H9 (cell line): ENCODE measurements at regions not wholly inside any gene's neighbourhood (a gene's known extent, or its start where the extent isn't known, plus 50 kb on each side); places are given as distances from the start of the nearest gene placed in this dataset.

ENCODE experiments used
- DNase-seq: peaks from one replicate; pipeline ENCODE4 v3.0.0-alpha.2; 2017
- H2AFZ ChIP-seq: one replicate; pipeline ENCODE4 v1.6.1; 2013; ENCODE audit warnings: mild to moderate bottlenecking, low read length, control low read depth, moderate library complexity
- H2AK5ac ChIP-seq: 2 replicates; pipeline ENCODE4 v1.6.1; 2013; ENCODE audit warnings: low read length, control low read depth, mixed read lengths; ENCODE audit not compliant: insufficient read length
- H2BK120ac ChIP-seq: one replicate; pipeline ENCODE4 v1.6.1; 2013; ENCODE audit warnings: low read depth, mild to moderate bottlenecking, low read length, control low read depth, inconsistent platforms; ENCODE audit not compliant: poor library complexity, severe bottlenecking
- H2BK12ac ChIP-seq: 2 replicates; pipeline ENCODE4 v1.6.1; 2013; ENCODE audit warnings: low read length, control low read depth, mixed read lengths, low read depth; ENCODE audit not compliant: insufficient read length
- H2BK15ac ChIP-seq: 2 replicates; pipeline ENCODE4 v1.6.1; 2013; ENCODE audit warnings: low read depth, low read length, control low read depth
- H2BK20ac ChIP-seq: one replicate; pipeline ENCODE4 v1.6.1; 2013; ENCODE audit warnings: low read depth, mild to moderate bottlenecking, low read length, control low read depth, inconsistent platforms; ENCODE audit not compliant: poor library complexity, severe bottlenecking
- H2BK5ac ChIP-seq: 2 replicates; pipeline ENCODE4 v1.6.1; 2013; ENCODE audit warnings: low read length, control low read depth, mixed read lengths; ENCODE audit not compliant: insufficient read length
- H3K14ac ChIP-seq: 2 replicates; pipeline ENCODE4 v1.6.1; 2013; ENCODE audit warnings: low read length, control low read depth; ENCODE audit not compliant: insufficient read depth
- H3K18ac ChIP-seq: 2 replicates; pipeline ENCODE4 v1.6.1; 2013; ENCODE audit warnings: low read depth, mild to moderate bottlenecking, mixed read lengths, low read length, control low read depth; ENCODE audit not compliant: insufficient read length
- H3K23ac ChIP-seq: 2 replicates; pipeline ENCODE4 v1.6.1; 2013; ENCODE audit warnings: low read length, control low read depth, mixed read lengths, low read depth; ENCODE audit not compliant: insufficient read length
- H3K23me2 ChIP-seq: 2 replicates; pipeline ENCODE4 v1.6.1; 2013; ENCODE audit warnings: low read depth, mild to moderate bottlenecking, mixed read lengths, low read length, control low read depth; ENCODE audit not compliant: insufficient read length, poor library complexity, severe bottlenecking
- H3K27ac ChIP-seq: 2 replicates; pipeline ENCODE4 v1.5.1; 2013; ENCODE audit warnings: low read length, control low read depth, mixed read lengths, low read depth; ENCODE audit not compliant: insufficient read length
- H3K27me3 ChIP-seq: 2 replicates; pipeline ENCODE4 v1.6.1; 2013; ENCODE audit warnings: low read length, control low read depth, inconsistent platforms; ENCODE audit not compliant: insufficient read depth
- H3K4ac ChIP-seq: 2 replicates; pipeline ENCODE4 v1.6.1; 2013; ENCODE audit warnings: low read depth, mild to moderate bottlenecking, control low read depth, inconsistent platforms, low read length, moderate library complexity
- H3K4me1 ChIP-seq: 2 replicates; pipeline ENCODE4 v1.6.1; 2013; ENCODE audit warnings: low read length, control low read depth, inconsistent platforms; ENCODE audit not compliant: insufficient read depth
- H3K4me2 ChIP-seq: 2 replicates; pipeline ENCODE4 v1.6.1; 2013; ENCODE audit warnings: low read length, control low read depth, mixed read lengths; ENCODE audit not compliant: insufficient read length, insufficient read depth
- H3K56ac ChIP-seq: 2 replicates; pipeline ENCODE4 v1.6.1; 2013; ENCODE audit warnings: low read depth, mild to moderate bottlenecking, mixed read lengths, low read length, control low read depth; ENCODE audit not compliant: insufficient read length
- H3K79me1 ChIP-seq: 2 replicates; pipeline ENCODE4 v1.6.1; 2013; ENCODE audit warnings: low read depth, mild to moderate bottlenecking, moderate library complexity, low read length, control low read depth, inconsistent platforms; ENCODE audit not compliant: insufficient read depth, poor library complexity, severe bottlenecking
- H3K79me2 ChIP-seq: 2 replicates; pipeline ENCODE4 v1.6.1; 2013; ENCODE audit warnings: low read length, control low read depth, inconsistent platforms; ENCODE audit not compliant: insufficient read depth
- H3K9ac ChIP-seq: 2 replicates; pipeline ENCODE4 v1.6.1; 2013; ENCODE audit warnings: low read length, control low read depth, mixed read lengths; ENCODE audit not compliant: insufficient read length; ENCODE audit errors: extremely low read depth
- H3K9me3 ChIP-seq: one replicate; pipeline ENCODE4 v1.6.1; 2013; ENCODE audit warnings: low read depth, low read length, inconsistent platforms; ENCODE audit not compliant: control insufficient read depth
- H3T11ph ChIP-seq: one replicate; pipeline ENCODE4 v1.6.1; 2013; ENCODE audit warnings: mild to moderate bottlenecking, low read length, control low read depth, inconsistent platforms
- H4K20me1 ChIP-seq: one replicate; pipeline ENCODE4 v1.6.1; 2013; ENCODE audit not compliant: control insufficient read depth, insufficient read length, insufficient read depth
- H4K5ac ChIP-seq: 2 replicates; pipeline ENCODE4 v1.6.1; 2013; ENCODE audit warnings: low read depth, mild to moderate bottlenecking, mixed read lengths, low read length, control low read depth; ENCODE audit not compliant: insufficient read length
- H4K8ac ChIP-seq: replicated peaks from 2 replicates; pipeline ENCODE4 v1.6.1; 2013; ENCODE audit warnings: low read length, control low read depth, mixed read lengths, low read depth; ENCODE audit not compliant: insufficient read length
- H4K91ac ChIP-seq: 2 replicates; pipeline ENCODE4 v1.6.1; 2013; ENCODE audit warnings: low read depth, mild to moderate bottlenecking, moderate library complexity, mixed read lengths, low read length, control low read depth; ENCODE audit not compliant: insufficient read length
- H3K27ac Mint-ChIP-seq, 3 experiments: 2 replicates in 2 of 3; 3 replicates in 1 of 3; pipeline ENCODE4 v1.8.0; 2020 to 2021; ENCODE audit warnings: mixed read lengths in 3 of 3, mild to moderate bottlenecking in 1 of 3, moderate library complexity in 1 of 3
- H3K27me3 Mint-ChIP-seq: 2 replicates; pipeline ENCODE4 v1.8.0; 2021; ENCODE audit warnings: low read depth, mild to moderate bottlenecking, moderate library complexity, mixed read lengths
- H3K36me3 Mint-ChIP-seq, 3 experiments: 2 replicates in 2 of 3; 3 replicates in 1 of 3; pipeline ENCODE4 v1.8.0; 2020 to 2021; ENCODE audit warnings: low read depth in 3 of 3, mixed read lengths in 3 of 3; ENCODE audit not compliant: insufficient read depth in 1 of 3
- H3K4me1 Mint-ChIP-seq, 2 experiments: 2 replicates each; pipeline ENCODE4 v1.8.0; 2020; ENCODE audit warnings: mixed read lengths in 2 of 2
- H3K4me3 Mint-ChIP-seq, 2 experiments: 2 replicates in 1 of 2; 3 replicates in 1 of 2; pipeline ENCODE4 v1.8.0; 2020 to 2021; ENCODE audit warnings: mild to moderate bottlenecking in 2 of 2, mixed read lengths in 2 of 2, moderate library complexity in 1 of 2
- H3K9me3 Mint-ChIP-seq, 2 experiments: 2 replicates in 1 of 2; 3 replicates in 1 of 2; pipeline ENCODE4 v1.8.0; 2020; ENCODE audit warnings: mild to moderate bottlenecking in 2 of 2, mixed read lengths in 2 of 2, moderate library complexity in 1 of 2
- WGBS: extraction: QIAGEN DNeasy Blood & Tissue Kit; methylation state at CpG from one replicate; pipeline ENCODE4 v1.1.7; 2013; ENCODE audit warnings: missing lambda C conversion rate, low lambda C conversion rate, mixed read lengths; ENCODE audit not compliant: insufficient read length; ENCODE audit errors: extremely low coverage; 5-methylcytosine and 5-hydroxymethylcytosine counted together
- TF ChIP-seq, protein P1 (sequence below): fragments of 200-600 bp; sonication (generic); conservative IDR thresholded peaks from 3 replicates; pipeline ENCODE4 v1.8.0; 2021; ENCODE audit warnings: antibody characterized with exemption, mild to moderate bottlenecking

DNA sequence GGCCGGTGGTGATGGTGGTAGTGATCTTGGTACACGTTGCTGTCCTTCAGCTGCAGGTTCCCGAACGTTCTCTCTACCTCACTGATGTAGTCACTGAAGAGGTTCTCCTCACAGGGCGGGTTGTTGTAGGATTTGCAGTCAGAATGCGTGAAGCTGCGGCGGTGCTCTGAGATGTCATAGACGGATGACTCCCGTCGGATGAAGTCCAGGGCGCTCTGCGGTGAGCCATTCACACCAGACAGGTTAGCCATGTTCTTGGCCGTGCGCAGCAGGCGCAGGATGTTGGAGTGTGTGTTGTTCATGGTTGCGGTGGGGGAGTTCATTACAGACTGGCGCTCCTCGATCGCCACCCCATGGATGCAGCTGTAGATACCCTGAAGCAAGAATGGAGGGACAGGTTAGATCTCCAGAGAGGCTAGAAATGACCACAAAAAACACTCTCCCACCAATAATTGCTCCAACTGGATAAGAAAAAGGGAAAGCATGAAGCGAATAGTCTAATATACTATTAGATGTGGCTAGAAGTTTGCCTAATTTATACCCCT lies 367.8 kb downstream of the EMP1 start:
- H3K9ac ChIP-seq = no peak overlapping the region
- H2BK120ac ChIP-seq = no peak overlapping the region
- no peaks in the 10 kb centered on the region for H3K23me2 ChIP-seq
- no peak overlapping the region for H2AK5ac ChIP-seq
- H4K5ac ChIP-seq = no peak overlapping the region
- no peak overlapping the region for H3K56ac ChIP-seq
- H4K8ac ChIP-seq = no peak overlapping the region
- no peak overlapping the region for H3K14ac ChIP-seq
- no peak overlapping the region for H4K91ac ChIP-seq
- Mint-ChIP-seq H3K9me3 (no peaks in the 10 kb centered on the region; a peak in 1 of 5 replicates), H3K4me1 (no peaks in the 10 kb centered on the region), H3K36me3 (peaks cover 0 to 14% (median 10%) of the 10 kb centered on the region in 3 experiments; a peak in 6 of 7 replicates), H3K27ac (0 out of 7 replicates have a peak overlapping the region, but pooled peaks of 2 of the 3 experiments have one; percentile 27 to 37), H3K4me3 (no peak overlapping the region), H3K27me3 (peaks cover 7% of the 10 kb centered on the region)
- no peaks in the 10 kb centered on the region for H3K4me1 ChIP-seq
- TF ChIP-seq, protein P1, sequence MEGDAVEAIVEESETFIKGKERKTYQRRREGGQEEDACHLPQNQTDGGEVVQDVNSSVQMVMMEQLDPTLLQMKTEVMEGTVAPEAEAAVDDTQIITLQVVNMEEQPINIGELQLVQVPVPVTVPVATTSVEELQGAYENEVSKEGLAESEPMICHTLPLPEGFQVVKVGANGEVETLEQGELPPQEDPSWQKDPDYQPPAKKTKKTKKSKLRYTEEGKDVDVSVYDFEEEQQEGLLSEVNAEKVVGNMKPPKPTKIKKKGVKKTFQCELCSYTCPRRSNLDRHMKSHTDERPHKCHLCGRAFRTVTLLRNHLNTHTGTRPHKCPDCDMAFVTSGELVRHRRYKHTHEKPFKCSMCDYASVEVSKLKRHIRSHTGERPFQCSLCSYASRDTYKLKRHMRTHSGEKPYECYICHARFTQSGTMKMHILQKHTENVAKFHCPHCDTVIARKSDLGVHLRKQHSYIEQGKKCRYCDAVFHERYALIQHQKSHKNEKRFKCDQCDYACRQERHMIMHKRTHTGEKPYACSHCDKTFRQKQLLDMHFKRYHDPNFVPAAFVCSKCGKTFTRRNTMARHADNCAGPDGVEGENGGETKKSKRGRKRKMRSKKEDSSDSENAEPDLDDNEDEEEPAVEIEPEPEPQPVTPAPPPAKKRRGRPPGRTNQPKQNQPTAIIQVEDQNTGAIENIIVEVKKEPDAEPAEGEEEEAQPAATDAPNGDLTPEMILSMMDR = no peak
- H2BK12ac ChIP-seq = no peak overlapping the region
- H3K23ac ChIP-seq = no peak overlapping the region
- no peaks in the 10 kb centered on the region for H4K20me1 ChIP-seq
- no peak overlapping the region for H2BK15ac ChIP-seq
- H2BK20ac ChIP-seq = no peak overlapping the region
- H3K27ac ChIP-seq = no peak overlapping the region
- H3K27me3 ChIP-seq = no peaks in the 10 kb centered on the region
- no peaks in the 10 kb centered on the region for H3K79me2 ChIP-seq
- H3K18ac ChIP-seq = no peak overlapping the region
- no peak overlapping the region for H3T11ph ChIP-seq
- H3K79me1 ChIP-seq = no peaks in the 10 kb centered on the region
- H2AFZ ChIP-seq = no peak overlapping the region
- H3K4me2 ChIP-seq = no peak overlapping the region
- H2BK5ac ChIP-seq = no peak overlapping the region
- no peak overlapping the region for H3K4ac ChIP-seq
- no peaks in the 10 kb centered on the region for H3K9me3 ChIP-seq
- no CpG with 5 or more reads among the region's 21 CpGs for WGBS
- no peak for DNase-seq
